Activated CD4-positive, alpha-beta memory T cell treated with anti-CD3 and anti-CD28 coated beads, Interleukin-2, amount 10 ng/mL, durations not matched to agents 7 days and 5 days (primary cell): ENCODE measurements at regions not wholly inside any gene's neighbourhood (a gene's known extent, or its start where the extent isn't known, plus 50 kb on each side); places are given as distances from the start of the nearest gene placed in this dataset.

ENCODE experiments used
- CTCF ChIA-PET: fragments of 350-600 bp; sonication (Branson Sonifier 250); formaldehyde crosslinking; loops from one replicate; lab custom pipeline; 2021; ENCODE audit warnings: antibody characterized with exemption, inconsistent platforms; lab: Charles Lee
- POLR2A ChIA-PET: fragments of 350-600 bp; sonication (Branson Sonifier 250); formaldehyde crosslinking; loops from one replicate; lab custom pipeline; 2021; ENCODE audit warnings: antibody characterized with exemption; lab: Charles Lee
- DNase-seq: peaks from one replicate; pipeline ENCODE4 v3.0.0-alpha.2; 2020
- H3K27ac Mint-ChIP-seq: one replicate; pipeline ENCODE4 v1.8.0; 2021; ENCODE audit warnings: mild to moderate bottlenecking, mixed read lengths
- H3K27me3 Mint-ChIP-seq: one replicate; pipeline ENCODE4 v1.8.0; 2021; ENCODE audit warnings: mixed read lengths
- H3K36me3 Mint-ChIP-seq: one replicate; pipeline ENCODE4 v1.8.0; 2021; ENCODE audit warnings: low read depth, mixed read lengths
- H3K4me1 Mint-ChIP-seq: one replicate; pipeline ENCODE4 v1.8.0; 2021; ENCODE audit warnings: mixed read lengths
- H3K4me3 Mint-ChIP-seq: one replicate; pipeline ENCODE4 v1.8.0; 2021; ENCODE audit warnings: mild to moderate bottlenecking, mixed read lengths
- H3K9me3 Mint-ChIP-seq: one replicate; pipeline ENCODE4 v1.8.0; 2021; ENCODE audit warnings: mixed read lengths

DNA sequence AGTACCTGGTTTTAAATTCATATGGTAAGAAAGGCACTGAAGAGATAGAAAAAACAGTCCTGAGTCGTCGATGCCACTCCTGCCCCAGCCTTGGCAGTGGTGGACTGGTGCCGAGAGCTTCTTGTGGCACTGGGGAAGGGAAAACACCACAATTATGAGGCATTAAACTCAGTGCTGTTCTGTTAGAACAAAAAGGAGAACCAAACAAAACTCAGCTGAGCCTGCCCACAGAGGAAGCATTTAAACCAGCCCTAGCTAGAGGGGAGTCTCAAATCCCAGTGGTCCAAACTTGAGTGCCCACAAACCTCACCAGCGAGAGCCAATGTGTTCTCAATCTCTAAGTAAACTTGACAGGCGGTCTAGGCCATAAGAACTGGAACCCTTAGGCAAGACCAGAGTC is 1254.5 kb upstream of the FAM98A start:
- ChIA-PET POLR2A (no interaction called here), CTCF (no interaction called here)
- Mint-ChIP-seq H3K27ac (no peak overlapping the region), H3K27me3 (no peaks in the 10 kb centered on the region), H3K4me1 (no peaks in the 10 kb centered on the region), H3K36me3 (no peaks in the 10 kb centered on the region), H3K4me3 (no peak overlapping the region), H3K9me3 (peaks cover 9% of the 10 kb centered on the region)
- DNase-seq, result no peak

DNA sequence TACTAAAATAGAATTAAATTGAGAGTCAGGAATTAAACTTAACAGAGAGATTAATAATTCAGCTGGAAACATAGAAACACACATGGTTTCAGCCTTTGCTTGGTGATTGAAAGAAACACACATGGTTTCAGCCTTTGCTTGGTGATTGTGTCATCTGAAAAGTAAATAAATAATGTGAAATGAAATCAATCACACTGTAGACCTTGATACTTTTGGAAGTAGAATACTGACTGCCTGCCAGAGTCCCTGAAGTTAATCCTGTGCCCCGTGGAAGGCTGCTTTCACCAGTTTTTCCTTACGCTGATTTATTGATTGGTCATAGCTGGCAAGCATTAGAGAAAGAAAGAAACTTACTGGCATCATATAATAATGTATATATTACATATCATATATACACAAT is 1252.7 kb upstream of the FAM98A start:
- ChIA-PET POLR2A (no interaction called here), CTCF (no interaction called here)
- Mint-ChIP-seq H3K4me3 (no peak overlapping the region), H3K4me1 (no peaks in the 10 kb centered on the region), H3K9me3 (peaks cover 9% of the 10 kb centered on the region), H3K27me3 (no peaks in the 10 kb centered on the region), H3K27ac (no peak overlapping the region), H3K36me3 (no peaks in the 10 kb centered on the region)
- no peak for DNase-seq

DNA sequence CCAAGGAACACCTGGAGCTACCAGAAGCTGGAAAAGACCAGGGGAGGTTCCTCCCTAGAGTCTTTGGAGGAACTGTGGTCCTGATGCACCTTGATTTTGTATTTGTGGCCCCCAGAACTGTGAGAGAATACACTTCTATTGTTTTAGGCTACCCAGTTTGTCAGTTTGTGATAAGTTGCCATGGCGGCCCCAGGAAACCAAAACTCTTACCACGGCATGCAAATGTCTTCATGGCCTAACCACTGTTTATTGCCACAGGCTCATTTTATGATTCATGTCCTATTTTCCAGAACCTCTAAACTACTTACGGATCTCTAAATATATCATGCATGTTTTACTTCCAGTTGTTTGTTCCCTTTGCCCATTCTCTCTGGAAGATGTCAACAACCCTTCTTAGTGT is 1250.7 kb upstream of the FAM98A start:
- no peak for DNase-seq
- POLR2A ChIA-PET, result no interaction called here
- CTCF ChIA-PET, result no interaction called here
- no peaks in the 10 kb centered on the region for H3K36me3 Mint-ChIP-seq
- H3K4me3 Mint-ChIP-seq, result no peak overlapping the region
- peaks cover 4% of the 10 kb centered on the region for H3K9me3 Mint-ChIP-seq
- no peaks in the 10 kb centered on the region for H3K4me1 Mint-ChIP-seq
- H3K27ac Mint-ChIP-seq, result no peak overlapping the region
- no peaks in the 10 kb centered on the region for H3K27me3 Mint-ChIP-seq

DNA sequence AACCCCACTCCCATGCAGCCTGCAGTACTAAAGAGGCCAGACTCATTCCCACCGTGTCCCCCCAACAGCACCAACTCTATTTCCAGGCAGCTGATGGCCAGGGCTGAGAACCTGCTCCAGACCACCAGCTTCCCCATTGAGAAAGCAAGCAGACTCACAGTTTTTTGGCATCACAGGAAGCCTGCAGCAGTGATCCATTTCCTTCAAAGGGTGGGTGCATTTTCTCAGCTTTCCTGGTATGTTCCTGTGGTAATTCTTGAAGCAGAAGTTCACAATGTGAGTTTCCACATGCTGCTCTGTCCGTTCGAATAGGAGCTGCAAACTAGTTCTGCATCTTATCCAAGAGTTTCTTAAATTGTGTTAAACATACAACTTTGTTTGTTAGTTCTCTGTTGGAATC is 1249.6 kb upstream of the FAM98A start:
- H3K9me3 Mint-ChIP-seq, result peaks cover 4% of the 10 kb centered on the region
- CTCF ChIA-PET, result no interaction called here
- H3K4me1 Mint-ChIP-seq, result no peaks in the 10 kb centered on the region
- POLR2A ChIA-PET, result no interaction called here
- H3K4me3 Mint-ChIP-seq, result no peak overlapping the region
- no peak overlapping the region for H3K27ac Mint-ChIP-seq
- no peak for DNase-seq
- H3K36me3 Mint-ChIP-seq, result no peaks in the 10 kb centered on the region
- no peaks in the 10 kb centered on the region for H3K27me3 Mint-ChIP-seq

DNA sequence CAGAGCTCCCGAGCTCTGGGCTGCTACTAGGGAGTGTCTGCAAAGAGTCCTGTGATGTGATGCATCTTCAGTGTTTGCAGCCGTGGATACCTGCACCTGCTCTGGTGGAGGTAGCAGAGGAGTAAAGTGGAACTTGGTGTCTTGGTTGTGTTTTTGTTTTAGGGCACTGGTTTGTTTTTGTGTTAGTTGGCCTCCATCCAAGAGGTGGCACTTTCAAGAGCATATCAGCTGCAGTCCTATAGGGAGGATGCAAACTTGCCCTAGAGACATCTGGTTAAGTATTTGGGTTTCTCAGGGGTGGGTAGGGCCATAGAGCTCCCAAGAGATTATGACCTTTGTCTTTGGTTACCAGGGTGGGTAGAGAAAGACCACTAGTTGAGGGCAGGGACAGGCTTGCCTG is 1249.0 kb upstream of the FAM98A start:
- POLR2A ChIA-PET, result no interaction called here
- DNase-seq, result no peak

DNA sequence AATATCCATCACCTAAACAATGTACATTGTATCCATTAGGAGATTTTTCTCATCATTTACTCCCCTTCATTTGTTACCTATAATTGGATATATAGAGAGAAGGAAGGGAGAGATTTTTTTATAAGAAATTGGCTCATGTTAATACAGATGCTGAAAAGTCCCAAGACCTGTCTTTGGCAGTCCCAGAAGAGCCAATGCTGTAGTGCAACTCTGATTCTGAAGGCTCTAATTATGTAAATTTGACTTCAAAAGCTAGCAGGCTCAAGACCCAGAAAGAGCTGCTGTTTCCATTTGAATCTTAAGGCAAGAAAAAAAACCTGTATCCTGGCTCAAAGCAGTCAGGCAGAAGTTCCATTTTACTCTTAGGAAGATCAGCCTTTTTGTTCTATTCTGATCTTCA is 1245.5 kb upstream of the FAM98A start:
- POLR2A ChIA-PET, result no interaction called here
- DNase-seq, result no peak
- Mint-ChIP-seq H3K27ac (no peak overlapping the region), H3K27me3 (no peaks in the 10 kb centered on the region), H3K4me3 (no peak overlapping the region), H3K36me3 (no peaks in the 10 kb centered on the region), H3K4me1 (no peaks in the 10 kb centered on the region), H3K9me3 (peaks cover under 1% of the 10 kb centered on the region)
- CTCF ChIA-PET, result no interaction called here

More for the DNA sequence above, 1249.0 kb upstream of the FAM98A start:
- no peaks in the 10 kb centered on the region for H3K27me3 Mint-ChIP-seq
- H3K4me1 Mint-ChIP-seq, result no peaks in the 10 kb centered on the region
- H3K36me3 Mint-ChIP-seq, result no peaks in the 10 kb centered on the region
- peaks cover 4% of the 10 kb centered on the region for H3K9me3 Mint-ChIP-seq
- CTCF ChIA-PET, result no interaction called here
- no peak overlapping the region for H3K4me3 Mint-ChIP-seq
- no peak overlapping the region for H3K27ac Mint-ChIP-seq

DNA sequence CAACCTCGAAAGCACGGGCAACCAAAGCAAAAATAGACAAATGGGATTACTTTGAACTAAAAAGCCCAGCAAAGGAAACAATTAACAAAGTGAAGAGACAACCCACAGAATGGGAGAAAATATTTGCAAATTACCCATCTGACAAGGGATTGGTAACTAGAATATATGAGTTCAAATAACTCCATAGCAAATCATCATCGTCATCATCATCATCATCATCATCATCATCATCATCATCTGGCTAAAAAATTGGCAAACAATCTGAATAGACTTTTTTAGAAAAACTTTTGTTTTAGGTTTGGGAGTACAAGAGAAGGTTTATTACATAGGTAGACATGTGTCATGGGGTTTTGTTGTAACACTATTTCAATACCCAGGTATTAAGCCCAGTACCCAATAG is 1239.3 kb upstream of the FAM98A start:
- POLR2A ChIA-PET, result no interaction called here
- Mint-ChIP-seq H3K4me1 (no peaks in the 10 kb centered on the region), H3K27me3 (no peaks in the 10 kb centered on the region), H3K9me3 (peaks cover 4% of the 10 kb centered on the region), H3K36me3 (no peaks in the 10 kb centered on the region), H3K27ac (no peak overlapping the region), H3K4me3 (no peak overlapping the region)
- DNase-seq, result no peak
- CTCF ChIA-PET, result no interaction called here

DNA sequence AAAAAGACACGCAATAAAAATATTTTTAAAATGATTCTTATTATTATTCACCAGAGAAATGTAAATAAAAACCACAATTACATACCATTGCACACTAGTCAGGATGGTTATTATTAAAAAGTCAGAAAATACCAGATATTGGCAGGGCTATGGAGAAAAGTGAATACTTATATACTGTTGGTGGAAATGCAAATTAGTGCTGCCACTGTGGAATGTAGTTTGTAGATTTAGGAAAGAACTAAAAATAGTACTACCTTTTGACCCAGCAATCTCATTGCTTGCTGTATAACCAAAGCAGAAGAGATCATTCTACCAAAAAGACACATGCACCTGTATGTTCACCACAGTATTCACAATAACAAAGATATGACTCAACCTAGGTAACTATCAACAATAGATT is 1237.3 kb upstream of the FAM98A start:
- CTCF ChIA-PET, result no interaction called here
- Mint-ChIP-seq H3K4me1 (no peaks in the 10 kb centered on the region), H3K36me3 (no peaks in the 10 kb centered on the region), H3K9me3 (peaks cover 4% of the 10 kb centered on the region), H3K27me3 (no peaks in the 10 kb centered on the region), H3K4me3 (no peak overlapping the region), H3K27ac (no peak overlapping the region)
- no peak for DNase-seq
- POLR2A ChIA-PET, result no interaction called here

DNA sequence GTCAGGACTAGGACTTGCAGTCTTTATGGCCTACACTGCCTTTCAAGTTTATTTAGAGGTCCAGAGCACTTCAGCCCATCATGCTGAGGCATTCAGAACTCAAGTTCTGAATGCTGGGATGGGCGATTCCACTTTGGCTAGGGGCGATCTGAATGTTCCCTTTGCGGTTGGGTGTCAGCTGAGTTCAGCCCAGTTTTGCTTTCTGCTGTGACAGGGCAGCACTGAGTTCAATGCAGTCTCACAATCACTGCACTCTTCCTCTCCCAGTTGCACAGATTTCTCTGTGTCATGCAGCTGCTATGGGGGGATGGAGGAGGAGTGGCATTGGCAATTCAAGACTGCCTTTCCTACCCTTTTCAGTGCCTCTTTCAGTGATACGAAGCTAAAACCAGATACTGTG is 1232.0 kb upstream of the FAM98A start:
- Mint-ChIP-seq H3K36me3 (no peaks in the 10 kb centered on the region), H3K4me1 (no peaks in the 10 kb centered on the region), H3K27ac (no peak overlapping the region), H3K4me3 (no peak overlapping the region), H3K27me3 (no peaks in the 10 kb centered on the region), H3K9me3 (peaks cover 6% of the 10 kb centered on the region)
- DNase-seq, result no peak
- ChIA-PET CTCF (no interaction called here), POLR2A (no interaction called here)

DNA sequence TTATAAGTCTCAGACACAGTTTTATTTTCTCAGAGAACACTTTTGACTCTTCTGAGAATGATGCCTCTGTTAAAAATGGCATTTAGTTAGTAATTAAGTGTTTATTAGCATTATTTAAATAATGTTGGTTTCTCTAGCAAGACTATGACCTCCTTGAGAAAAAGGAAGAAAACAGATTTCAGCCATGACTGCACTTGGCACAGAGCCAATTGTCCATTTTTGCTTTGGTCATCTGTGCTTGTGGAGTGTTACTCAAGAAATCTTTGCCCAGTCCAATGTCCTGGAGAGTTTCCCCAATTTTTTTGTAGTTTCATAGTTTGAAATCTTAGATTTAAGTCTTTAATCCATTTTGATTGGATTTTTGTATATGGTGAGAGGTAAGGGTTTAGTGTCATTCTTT is 1229.4 kb upstream of the FAM98A start:
- Mint-ChIP-seq H3K4me3 (no peak overlapping the region), H3K27ac (no peak overlapping the region), H3K27me3 (no peaks in the 10 kb centered on the region), H3K36me3 (no peaks in the 10 kb centered on the region), H3K4me1 (no peaks in the 10 kb centered on the region), H3K9me3 (peaks cover 6% of the 10 kb centered on the region)
- ChIA-PET CTCF (no interaction called here), POLR2A (no interaction called here)
- DNase-seq, result no peak

DNA sequence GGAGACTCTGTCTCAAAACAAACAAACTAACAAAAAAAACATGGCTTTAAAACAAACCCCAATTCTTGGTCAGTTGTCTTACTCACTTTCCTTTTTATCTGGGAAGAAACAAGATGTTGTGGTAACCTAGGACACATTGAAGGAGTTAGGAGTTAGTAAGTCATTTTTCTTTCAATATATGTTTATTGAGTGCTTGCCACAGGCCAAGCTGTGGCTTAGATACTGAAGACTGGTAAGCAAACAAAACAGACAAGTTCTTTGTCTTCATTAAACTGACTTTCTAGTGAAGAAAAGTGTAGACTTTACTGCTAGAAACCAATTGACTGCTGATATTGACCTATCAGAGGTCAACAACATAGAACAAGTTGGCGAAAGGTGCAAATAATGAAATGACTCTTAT is 1228.3 kb upstream of the FAM98A start:
- Mint-ChIP-seq H3K36me3 (no peaks in the 10 kb centered on the region), H3K27ac (no peak overlapping the region), H3K9me3 (peaks cover 6% of the 10 kb centered on the region), H3K4me3 (no peak overlapping the region), H3K4me1 (no peaks in the 10 kb centered on the region), H3K27me3 (no peaks in the 10 kb centered on the region)
- CTCF ChIA-PET, result no interaction called here
- DNase-seq, result no peak
- POLR2A ChIA-PET, result no interaction called here

DNA sequence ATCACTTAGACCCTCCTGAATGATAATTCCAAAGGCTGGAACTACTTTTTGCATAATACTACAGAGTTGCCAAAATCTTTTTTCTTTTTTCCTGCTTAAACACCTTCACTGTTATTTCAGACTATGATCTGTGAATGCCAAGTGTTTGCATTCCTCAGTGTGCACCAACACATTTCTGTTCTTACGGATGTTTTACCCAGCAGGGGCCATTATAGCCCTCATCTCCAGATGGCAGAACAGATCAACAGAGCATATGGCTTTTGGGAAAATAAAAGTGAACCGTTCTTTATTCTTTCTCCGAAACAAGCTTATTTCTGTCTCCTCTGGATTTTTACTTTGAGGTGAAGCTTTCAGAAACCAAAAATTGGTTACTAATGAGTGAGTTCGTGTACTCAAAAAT is 1226.6 kb upstream of the FAM98A start:
- ChIA-PET CTCF (no interaction called here), POLR2A (no interaction called here)
- no peak overlapping the region for H3K27ac Mint-ChIP-seq

DNA sequence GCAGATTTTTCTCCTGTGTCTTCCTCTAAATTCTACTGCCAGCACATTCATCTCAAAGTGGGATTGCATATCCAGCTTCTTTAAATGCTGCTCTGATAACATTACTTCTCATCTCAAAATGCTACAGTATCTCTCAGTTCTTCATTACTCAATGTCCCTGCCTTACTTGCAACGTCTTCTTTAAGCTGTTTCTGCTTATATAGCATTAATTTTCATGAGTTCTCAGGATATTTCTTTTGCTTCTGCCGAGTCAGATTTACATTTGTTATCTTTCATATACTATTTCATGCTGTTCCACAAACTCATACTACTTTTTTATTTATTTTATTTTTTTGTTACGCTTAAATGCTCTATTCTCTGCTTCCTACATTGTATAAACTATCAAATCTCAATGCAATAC is 1223.5 kb upstream of the FAM98A start:
- Mint-ChIP-seq H3K9me3 (peaks cover 2% of the 10 kb centered on the region), H3K27me3 (no peaks in the 10 kb centered on the region), H3K4me1 (no peaks in the 10 kb centered on the region), H3K36me3 (no peaks in the 10 kb centered on the region), H3K27ac (no peak overlapping the region), H3K4me3 (no peak overlapping the region)
- ChIA-PET CTCF (no interaction called here), POLR2A (no interaction called here)
- no peak for DNase-seq

More for the DNA sequence above, 1226.6 kb upstream of the FAM98A start:
- Mint-ChIP-seq H3K9me3 (peaks cover 6% of the 10 kb centered on the region), H3K4me1 (no peaks in the 10 kb centered on the region), H3K27me3 (no peaks in the 10 kb centered on the region), H3K36me3 (no peaks in the 10 kb centered on the region), H3K4me3 (no peak overlapping the region)
- DNase-seq, result no peak

DNA sequence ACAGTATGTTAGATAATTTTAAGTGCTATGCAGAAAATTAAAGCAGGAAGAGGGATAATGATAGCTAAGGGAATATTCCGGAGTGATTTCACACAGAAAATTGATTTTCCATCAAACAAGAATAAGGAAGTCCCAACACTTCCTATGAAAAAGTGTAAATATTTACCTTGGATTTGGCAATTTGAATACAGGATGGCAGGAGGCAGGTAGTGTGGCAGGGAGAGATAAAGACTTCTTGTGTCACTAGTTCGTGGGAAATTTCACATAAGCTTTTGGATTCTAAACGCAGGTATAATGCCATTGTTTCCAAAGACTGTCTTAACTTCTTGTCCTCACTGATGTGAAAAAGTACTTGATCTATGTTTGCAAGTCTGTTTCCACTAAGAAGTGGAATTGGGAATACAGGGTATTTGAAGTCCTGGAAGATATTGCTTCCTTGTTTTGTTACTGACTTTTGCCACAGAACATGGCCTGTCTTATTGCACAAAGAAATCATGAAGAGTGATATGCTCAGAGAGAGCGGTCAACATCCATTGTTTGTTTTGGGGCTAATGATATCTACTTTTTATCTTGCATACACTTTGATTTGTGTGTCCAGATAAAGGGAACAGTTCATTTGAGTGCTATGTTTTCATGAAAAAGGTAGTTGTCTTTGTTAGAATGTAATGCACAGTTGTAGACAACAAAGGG is 1216.1 kb upstream of the FAM98A start:
- DNase-seq, result no peak
- Mint-ChIP-seq H3K4me1 (no peaks in the 10 kb centered on the region), H3K4me3 (no peak overlapping the region), H3K27ac (no peak overlapping the region), H3K9me3 (peaks cover 5% of the 10 kb centered on the region), H3K36me3 (no peaks in the 10 kb centered on the region), H3K27me3 (no peaks in the 10 kb centered on the region)
- ChIA-PET POLR2A (no interaction called here), CTCF (no interaction called here)
